HG03342 (cell line): ENCODE measurements at regions not wholly inside any gene's neighbourhood (a gene's known extent, or its start where the extent isn't known, plus 50 kb on each side); places are given as distances from the start of the nearest gene placed in this dataset.
"Not testable (repeated sequence)": the region's sequence is repeated elsewhere in the genome, so short reads cannot be mapped to it uniquely, and the experiment has no call there.

Experiments
- ATAC-seq: cut with Tn5 transposase; IDR thresholded peaks from one replicate; pipeline ENCODE4 v1.9.1; 2021; ENCODE audit warnings: mild to moderate bottlenecking, moderate library complexity; ENCODE audit not compliant: unreplicated experiment

GRCh38 chr4:128758314-128758922, 51.1 kb upstream of the JADE1 start:
- no peak for ATAC-seq

- no peak for ATAC-seq
These were observed 51.8 kb upstream of the JADE1 start for GRCh38 chr4:128757712-128758111.

- ATAC-seq = no peak
These were observed 58.1 kb upstream of the JADE1 start for GRCh38 chr4:128751354-128751753.

- ATAC-seq = not testable (repeated sequence)
These were observed 67.8 kb upstream of the JADE1 start for GRCh38 chr4:128741748-128742147.

GRCh38 chr4:128737098-128737513, 72.4 kb upstream of the JADE1 start:
- no peak for ATAC-seq

GRCh38 chr4:128735714-128736113, 73.8 kb upstream of the JADE1 start:
- no peak for ATAC-seq

GRCh38 chr4:128728190-128728589, 81.3 kb upstream of the JADE1 start:
- no peak for ATAC-seq

- no peak for ATAC-seq
These were observed 81.8 kb upstream of the JADE1 start for GRCh38 chr4:128727658-128728057.

- ATAC-seq = no peak
These were observed 84.0 kb upstream of the JADE1 start for GRCh38 chr4:128725405-128726055.

GRCh38 chr4:128722911-128723310, 86.6 kb upstream of the JADE1 start:
- no peak for ATAC-seq

- no peak for ATAC-seq
These were observed 87.6 kb upstream of the JADE1 start for GRCh38 chr4:128721896-128722295.

GRCh38 chr4:128720270-128720669, 89.2 kb upstream of the JADE1 start:
- ATAC-seq = no peak

GRCh38 chr4:128718768-128719167, 90.7 kb upstream of the JADE1 start:
- no peak for ATAC-seq

GRCh38 chr4:128716338-128716737, 93.2 kb upstream of the JADE1 start:
- ATAC-seq = no peak

GRCh38 chr4:128715616-128716015, 93.9 kb upstream of the JADE1 start:
- no peak for ATAC-seq

- ATAC-seq = no peak
These were observed 98.1 kb upstream of the JADE1 start for GRCh38 chr4:128711361-128711760.

- ATAC-seq = no peak
These were observed 100.2 kb upstream of the JADE1 start for GRCh38 chr4:128709268-128709667.

GRCh38 chr4:128707864-128708263, 101.6 kb upstream of the JADE1 start:
- no peak for ATAC-seq

GRCh38 chr4:128703948-128704347, 105.6 kb upstream of the JADE1 start:
- ATAC-seq = no peak

- no peak for ATAC-seq
These were observed 108.7 kb upstream of the JADE1 start for GRCh38 chr4:128700659-128701350.

GRCh38 chr4:128698386-128698785, 111.1 kb upstream of the JADE1 start:
- ATAC-seq = no peak

- ATAC-seq = no peak
These were observed 112.2 kb upstream of the JADE1 start for GRCh38 chr4:128697323-128697722.
